ENCODE measurements at regions not wholly inside any gene's neighbourhood (a gene's known extent, or its start where the extent isn't known, plus 50 kb on each side); places are given as distances from the start of the nearest gene placed in this dataset.

- TF ChIP-seq CTCF (conservative IDR thresholded peaks at IDR 0.05; ENCODE audit: low read depth, low read length) (no peak), EZH2phosphoT487 (IDR thresholded peaks at IDR 0.05; ENCODE audit: borderline replicate concordance, low read length) (no peak), EZH2 (IDR thresholded peaks at IDR 0.05; ENCODE audit: low read length, unreplicated experiment) (no peak)
These were observed 1180.9 kb downstream of the OTOL1 start for GRCh38 chr3:162677475-162677874.
